HG02623 (cell line): ENCODE measurements at regions not wholly inside any gene's neighbourhood (a gene's known extent, or its start where the extent isn't known, plus 50 kb on each side); places are given as distances from the start of the nearest gene placed in this dataset.
"Not testable (repeated sequence)": the region's sequence is repeated elsewhere in the genome, so short reads cannot be mapped to it uniquely, and the experiment has no call there.

Source experiments
- ATAC-seq: cut with Tn5 transposase; IDR thresholded peaks from one replicate; pipeline ENCODE4 v1.9.1; 2021; ENCODE audit warnings: moderate library complexity; ENCODE audit not compliant: unreplicated experiment

- not testable (repeated sequence) for ATAC-seq
Measured at GRCh38 chrX:113154315-113154714, 313.7 kb upstream of the AMOT start.

- ATAC-seq = no peak
Measured at GRCh38 chrX:113136836-113137235, 296.2 kb upstream of the AMOT start.

- no peak for ATAC-seq
Measured at GRCh38 chrX:113133316-113133715, 292.7 kb upstream of the AMOT start.

- ATAC-seq = no peak
Measured at GRCh38 chrX:113124693-113125092, 284.1 kb upstream of the AMOT start.

- no peak for ATAC-seq
Measured at GRCh38 chrX:113075521-113075920, 234.9 kb upstream of the AMOT start.

- no peak for ATAC-seq
Measured at GRCh38 chrX:113059714-113060113, 219.1 kb upstream of the AMOT start.

- no peak for ATAC-seq
Measured at GRCh38 chrX:113058634-113059033, 218.0 kb upstream of the AMOT start.

GRCh38 chrX:113048896-113049295, 208.3 kb upstream of the AMOT start:
- ATAC-seq = no peak

GRCh38 chrX:113048480-113048879, 207.8 kb upstream of the AMOT start:
- ATAC-seq = no peak

- no peak for ATAC-seq
Measured at GRCh38 chrX:113033966-113034680, 193.5 kb upstream of the AMOT start.

GRCh38 chrX:113019958-113020357, 179.3 kb upstream of the AMOT start:
- no peak for ATAC-seq

GRCh38 chrX:113009837-113010236, 169.2 kb upstream of the AMOT start:
- ATAC-seq = no peak

- no peak for ATAC-seq
Measured at GRCh38 chrX:113009029-113009428, 168.4 kb upstream of the AMOT start.

- ATAC-seq = no peak
Measured at GRCh38 chrX:113001836-113002235, 161.2 kb upstream of the AMOT start.

GRCh38 chrX:112997991-112998390, 157.4 kb upstream of the AMOT start:
- no peak for ATAC-seq

GRCh38 chrX:112991801-112992200, 151.2 kb upstream of the AMOT start:
- no peak for ATAC-seq

- ATAC-seq = no peak
Measured at GRCh38 chrX:112979879-112980278, 139.2 kb upstream of the AMOT start.

GRCh38 chrX:112968351-112969133, 127.9 kb upstream of the AMOT start:
- no peak for ATAC-seq

- no peak for ATAC-seq
Measured at GRCh38 chrX:112967903-112968302, 127.3 kb upstream of the AMOT start.

GRCh38 chrX:112967341-112967740, 126.7 kb upstream of the AMOT start:
- ATAC-seq = no peak

GRCh38 chrX:112961981-112962380, 121.3 kb upstream of the AMOT start:
- ATAC-seq = no peak

GRCh38 chrX:112947981-112948615, 107.5 kb upstream of the AMOT start:
- no peak for ATAC-seq
